HG03521 (cell line): ENCODE measurements at regions not wholly inside any gene's neighbourhood (a gene's known extent, or its start where the extent isn't known, plus 50 kb on each side); places are given as distances from the start of the nearest gene placed in this dataset.
"Not testable (repeated sequence)": the region's sequence is repeated elsewhere in the genome, so short reads cannot be mapped to it uniquely, and the experiment has no call there.

Experiments used
- ATAC-seq: cut with Tn5 transposase; IDR thresholded peaks from one replicate; pipeline ENCODE4 v1.9.1; 2021; ENCODE audit warnings: mild to moderate bottlenecking, moderate library complexity; ENCODE audit not compliant: unreplicated experiment

DNA sequence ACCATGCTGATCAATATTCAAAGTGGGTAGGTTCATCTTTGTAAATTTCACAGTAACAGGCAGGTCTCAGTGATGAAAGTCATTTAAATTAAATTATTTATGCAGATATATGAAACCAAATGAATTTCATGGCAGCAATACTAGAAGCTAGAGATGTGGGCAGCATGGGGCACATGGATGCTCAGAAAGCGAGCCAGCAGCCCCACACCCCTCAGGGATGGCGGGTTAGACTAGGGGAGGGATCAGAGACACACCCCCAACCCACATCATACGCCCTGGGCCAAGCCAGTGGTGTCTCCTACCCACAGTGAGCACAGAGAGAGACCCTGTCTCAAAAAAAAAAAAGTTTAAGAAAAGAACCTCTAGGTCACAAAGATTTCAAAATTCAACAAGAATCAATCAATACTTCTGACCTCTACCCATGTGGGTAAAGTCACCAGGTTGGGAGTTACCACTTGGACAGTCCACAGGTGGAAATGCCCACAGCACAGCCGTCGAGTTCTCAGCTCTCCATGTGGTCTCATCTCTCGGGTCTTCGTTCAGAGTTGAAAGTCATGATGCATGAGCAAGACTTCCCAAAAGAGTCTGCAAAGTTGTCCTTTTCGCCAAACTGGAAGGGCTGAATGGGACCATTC is 79.3 kb upstream of the PPP2R2D start:
- ATAC-seq, result no peak

DNA sequence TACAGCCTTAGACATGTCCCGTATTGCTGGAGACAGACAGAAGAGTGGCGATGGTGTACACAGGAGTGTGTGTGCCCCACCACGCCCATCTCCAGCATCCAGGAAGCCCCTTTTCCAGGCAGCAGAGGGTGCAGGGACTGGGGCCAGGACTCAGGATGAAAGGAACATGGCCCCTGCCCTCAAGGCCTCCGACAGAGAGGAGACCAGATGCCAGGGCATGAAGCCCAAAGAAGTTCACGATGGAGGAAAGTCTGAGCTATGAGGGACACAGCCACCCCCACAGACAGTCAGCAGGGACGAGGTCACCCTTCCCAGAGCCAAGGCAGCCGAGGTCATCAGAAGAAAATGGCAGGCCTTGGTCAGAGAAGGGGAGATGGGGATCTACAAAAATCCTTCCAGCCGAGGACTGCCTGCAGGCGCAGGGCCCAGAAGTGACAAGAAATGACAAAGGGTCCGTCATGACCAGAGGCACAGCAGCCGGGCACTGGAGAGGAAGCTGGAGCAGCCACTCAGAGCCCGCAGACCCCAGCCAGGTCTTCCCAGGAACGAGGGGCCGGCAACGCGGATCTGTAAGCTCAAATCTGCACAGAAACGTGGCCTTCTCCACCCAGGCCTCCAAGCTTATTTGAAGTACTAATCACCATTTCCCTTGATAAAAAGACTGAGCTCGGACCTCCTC is 78.7 kb upstream of the PPP2R2D start:
- no peak for ATAC-seq

DNA sequence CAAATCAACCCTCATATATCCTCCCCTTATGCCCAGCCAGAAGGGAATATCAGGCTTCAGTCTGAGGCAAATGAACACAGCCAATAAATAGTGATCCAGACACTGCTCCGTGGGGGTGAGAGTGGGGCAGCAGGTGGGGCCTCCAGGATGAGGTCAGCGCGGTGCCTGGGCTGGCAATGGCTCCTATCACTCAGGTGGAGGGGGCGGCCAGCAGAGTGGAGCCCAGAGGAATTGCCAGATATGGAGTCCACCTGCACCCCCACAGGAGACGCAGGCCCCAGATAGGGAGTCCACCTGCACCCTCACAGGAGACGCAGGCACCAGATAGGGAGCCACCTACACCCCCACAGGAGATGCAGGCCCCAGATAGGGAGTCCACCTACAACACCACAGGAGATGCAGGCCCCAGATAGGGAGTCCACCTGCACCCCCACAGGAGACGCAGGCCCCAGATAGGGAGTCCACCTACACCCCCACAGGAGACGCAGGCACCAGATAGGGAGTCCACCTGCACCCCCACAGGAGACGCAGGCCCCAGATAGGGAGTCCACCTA is 78.0 kb upstream of the PPP2R2D start:
- no peak for ATAC-seq

DNA sequence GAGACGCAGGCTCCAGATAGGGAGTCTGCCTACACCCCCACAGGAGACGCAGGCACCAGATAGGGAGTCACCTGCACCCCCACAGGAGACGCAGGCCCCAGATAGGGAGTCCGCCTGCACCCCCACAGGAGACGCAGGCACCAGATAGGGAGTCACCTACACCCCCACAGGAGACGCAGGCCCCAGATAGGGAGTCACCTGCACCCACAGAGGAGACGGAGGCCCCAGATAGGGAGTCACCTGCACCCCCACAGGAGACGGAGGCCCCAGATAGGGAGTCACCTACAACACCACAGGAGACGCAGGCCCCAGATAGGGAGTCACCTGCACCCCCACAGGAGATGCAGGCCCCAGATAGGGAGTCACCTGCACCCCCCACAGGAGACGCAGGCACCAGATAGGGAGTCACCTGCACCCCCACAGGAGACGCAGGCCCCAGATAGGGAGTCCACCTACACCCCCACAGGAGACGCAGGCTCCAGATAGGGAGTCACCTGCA is 77.2 kb upstream of the PPP2R2D start:
- not testable (repeated sequence) for ATAC-seq

DNA sequence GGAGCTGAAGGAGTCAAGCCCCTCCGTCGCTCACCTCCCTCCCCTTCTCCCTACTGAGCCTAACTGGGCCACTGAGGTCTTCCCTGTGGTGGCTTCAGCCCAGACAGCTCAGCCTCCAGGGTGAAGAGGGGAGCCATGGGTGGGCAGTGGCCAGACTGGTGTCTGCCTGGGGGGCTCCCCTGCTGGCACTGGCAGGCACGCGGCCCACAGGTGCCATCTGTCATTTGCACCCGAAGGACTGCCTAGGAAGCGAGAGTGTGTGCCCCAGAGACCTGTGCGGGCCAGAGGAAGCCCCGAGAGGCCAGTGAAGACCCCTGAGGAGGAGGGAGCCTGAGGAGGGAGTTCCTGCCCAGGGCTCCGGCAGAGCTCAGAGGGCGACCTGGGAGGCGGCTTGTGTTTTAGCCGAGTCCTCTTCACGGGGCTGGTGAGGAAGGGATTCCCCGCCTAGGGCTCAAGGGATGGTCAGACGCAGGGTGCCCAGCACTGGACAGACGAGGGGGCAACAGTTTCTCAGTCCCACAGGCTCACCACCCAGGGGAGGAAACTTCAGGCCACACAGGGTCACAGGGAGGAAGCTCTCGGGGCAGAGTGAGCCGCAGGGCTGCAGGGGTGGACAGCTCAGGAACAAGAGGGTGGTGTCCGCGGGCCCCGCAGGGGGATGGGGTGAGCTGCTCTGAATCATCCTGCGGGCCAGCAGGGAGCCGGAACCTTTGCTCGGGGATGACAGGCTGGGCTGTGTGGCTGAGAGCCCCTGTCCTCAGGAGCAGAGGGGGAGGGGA is 76.2 kb upstream of the PPP2R2D start:
- no peak for ATAC-seq

DNA sequence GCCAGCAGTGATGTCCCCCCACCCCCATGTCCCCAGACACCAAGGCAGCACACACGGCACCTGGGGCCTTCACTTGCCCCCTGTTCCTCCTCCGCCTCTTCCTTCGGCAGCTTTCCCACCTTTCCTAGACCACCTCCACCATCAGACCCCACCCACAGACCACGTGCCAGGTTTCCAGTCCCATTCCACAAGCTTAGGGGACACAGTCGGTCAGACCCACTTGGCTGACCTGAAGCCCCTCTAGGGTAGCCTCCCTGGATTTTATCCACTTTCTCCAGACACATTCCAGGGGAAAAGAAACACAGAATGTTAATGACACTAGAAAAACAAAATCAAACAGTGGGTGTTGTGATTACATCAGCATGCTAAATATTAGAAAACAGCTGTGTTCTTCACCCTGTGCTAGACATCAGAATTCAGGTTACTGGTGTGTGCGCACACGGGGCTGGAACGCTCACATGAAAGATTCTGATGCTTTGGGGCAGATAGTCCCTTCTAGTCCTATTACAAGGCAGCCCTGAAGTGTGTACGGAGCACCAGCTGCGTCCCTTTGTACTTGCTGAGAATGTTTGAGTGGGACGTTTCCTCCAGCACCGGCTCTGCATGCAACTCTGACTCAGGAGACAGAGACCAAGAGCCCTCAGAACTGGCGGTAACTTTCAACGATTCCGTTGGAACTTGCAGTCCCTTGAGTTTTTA is 75.5 kb upstream of the PPP2R2D start:
- no peak for ATAC-seq

DNA sequence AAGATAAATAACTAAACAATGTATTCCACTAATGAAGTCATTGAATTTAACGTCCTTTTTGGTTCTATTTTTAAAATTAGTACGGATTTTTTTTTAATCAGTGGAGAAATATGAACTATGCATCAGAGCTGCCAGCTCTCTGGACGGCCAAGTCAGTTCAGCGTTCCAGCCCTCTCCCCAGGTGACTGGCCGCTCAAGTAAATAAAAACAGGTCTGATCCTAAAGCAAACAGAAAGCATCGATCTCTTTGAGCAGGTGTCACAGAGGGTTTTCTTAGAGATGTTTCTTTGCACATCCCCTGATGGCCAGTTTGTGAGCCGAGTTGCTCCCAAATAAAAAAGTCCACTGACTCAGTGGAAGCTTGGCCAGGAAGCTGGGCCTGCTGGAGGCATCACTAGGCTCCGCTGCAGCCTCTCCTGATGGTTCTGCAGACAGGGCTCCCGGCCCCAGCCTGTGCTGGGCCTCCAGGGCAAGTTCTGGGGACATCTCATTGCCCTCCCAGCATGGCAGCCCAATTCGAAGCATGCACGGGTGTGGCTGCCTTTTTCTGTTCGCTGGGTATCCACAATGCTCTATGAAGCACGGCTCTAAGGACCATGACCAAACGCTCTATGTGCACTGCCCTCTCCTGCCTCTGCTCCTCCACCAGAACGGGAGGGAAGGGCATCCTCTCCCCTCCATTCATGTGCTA is 74.7 kb upstream of the PPP2R2D start:
- ATAC-seq, result no peak

DNA sequence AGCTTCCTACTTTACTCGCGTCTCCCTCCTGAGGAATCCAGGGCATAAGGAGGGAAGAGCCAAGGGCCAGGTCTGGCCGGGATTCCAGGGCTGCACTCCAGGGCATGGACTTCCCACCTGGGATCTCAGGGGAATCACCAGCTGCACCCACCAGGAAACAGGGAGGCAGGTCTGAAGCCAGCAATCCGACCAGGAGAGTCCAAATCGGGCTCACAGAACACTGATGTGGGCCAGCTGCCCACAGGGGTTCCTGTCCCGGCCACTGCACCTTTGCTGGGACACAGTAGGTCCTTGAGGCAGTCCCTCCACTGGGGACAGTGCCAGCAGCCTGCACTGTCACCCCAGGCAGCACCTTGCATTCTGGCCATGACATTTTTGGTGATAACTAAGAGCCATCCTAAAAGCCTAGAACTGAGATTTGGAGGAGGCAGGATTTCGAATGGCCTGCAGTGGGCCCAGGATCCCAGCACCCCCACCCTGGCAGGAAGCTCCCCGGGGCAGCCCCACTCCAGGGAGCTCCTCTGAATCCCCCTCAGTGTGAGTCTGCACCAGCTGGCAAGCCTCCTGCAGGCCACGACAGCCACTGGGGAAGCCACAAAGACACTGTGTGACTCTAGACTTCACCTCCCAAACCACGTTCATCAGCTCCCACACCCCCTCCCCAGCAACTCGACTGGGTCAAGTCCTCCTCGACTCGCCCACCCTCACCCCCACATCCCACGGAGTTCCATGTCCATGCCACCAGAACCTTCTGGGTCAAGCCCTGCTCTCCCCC is 71.5 kb upstream of the PPP2R2D start:
- ATAC-seq, result no peak

DNA sequence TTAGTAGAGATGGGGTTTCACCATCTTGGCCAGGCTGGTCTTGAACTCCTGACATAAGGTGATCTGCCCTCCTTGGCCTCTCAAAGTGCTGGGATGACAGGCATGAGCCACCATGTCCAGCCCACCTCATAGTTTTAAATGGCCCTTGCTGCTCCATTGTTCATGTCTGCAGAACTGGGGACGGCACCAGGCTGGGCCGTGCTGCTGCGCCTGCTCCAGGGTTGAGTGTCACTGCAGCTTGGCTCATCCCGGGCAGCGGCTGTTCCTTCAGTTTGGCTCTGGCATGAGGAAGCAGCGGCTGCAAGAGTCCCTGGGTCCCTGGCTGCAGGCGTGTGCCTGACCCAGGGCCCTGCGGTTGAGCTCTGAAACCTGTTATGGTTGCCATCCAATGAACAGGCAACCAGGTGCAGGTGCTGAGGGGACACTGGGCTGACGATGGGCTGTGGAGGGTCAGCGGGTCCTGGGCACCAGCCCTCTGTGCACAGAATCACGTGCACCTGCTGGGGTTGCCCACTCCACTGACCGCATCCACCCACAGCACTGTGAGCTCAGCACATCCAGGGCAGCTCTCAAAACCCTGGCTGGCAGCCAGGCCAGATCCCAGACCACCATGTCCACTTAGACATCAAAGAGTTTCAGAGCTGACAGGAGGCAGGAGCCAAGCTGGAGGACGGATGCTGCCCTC is 70.2 kb upstream of the PPP2R2D start:
- no peak for ATAC-seq

DNA sequence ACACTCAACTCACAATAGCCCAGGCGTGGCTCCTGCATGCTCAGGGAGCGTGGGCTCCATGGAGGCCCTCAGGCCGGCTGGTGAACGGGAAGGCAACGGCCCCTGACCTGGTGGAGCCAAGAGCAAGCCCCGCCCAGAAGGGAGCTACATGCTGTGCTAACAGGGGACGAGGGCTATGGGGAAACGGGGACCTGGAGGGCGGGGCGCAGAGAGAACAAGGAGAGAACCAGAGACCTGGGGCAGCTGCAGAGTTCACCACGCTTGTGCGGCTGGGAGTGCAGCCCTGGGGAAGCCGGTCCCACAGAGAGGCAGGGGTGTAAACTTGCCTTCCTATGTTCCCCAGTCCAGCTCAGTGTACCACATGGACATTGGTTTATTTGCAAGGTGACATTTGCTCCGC is 69.2 kb upstream of the PPP2R2D start:
- no peak for ATAC-seq

DNA sequence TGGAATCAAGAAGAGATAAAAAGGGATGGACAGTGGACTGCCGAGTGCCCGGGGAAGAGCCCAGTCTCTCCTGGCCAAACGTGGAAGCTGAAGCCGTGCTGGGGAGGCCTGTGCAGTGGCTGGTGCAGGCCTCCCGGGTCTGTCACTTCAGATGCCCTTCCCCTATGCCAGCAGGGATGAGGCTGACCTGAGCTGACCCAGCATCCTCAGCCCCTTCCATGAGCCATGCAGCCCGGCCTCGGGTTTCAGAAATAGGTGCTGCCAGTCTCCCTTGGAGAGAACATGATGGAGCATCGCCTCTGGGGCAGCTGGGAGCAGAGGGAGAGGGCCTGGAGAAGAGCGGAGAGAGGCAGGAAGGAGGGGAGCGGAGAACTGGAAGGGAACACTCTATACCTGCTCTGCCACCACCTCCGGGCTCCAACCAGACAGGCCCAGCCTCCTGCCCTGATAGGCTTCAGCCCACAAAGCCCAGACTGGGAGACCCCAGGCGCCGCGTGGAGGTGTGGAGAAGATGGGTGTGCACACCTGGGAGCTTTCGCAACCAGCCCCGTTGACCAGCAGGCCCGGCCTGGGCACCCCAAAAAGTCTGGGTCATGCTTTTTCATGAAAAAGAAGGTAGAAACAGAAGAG is 68.6 kb upstream of the PPP2R2D start:
- ATAC-seq, result no peak

DNA sequence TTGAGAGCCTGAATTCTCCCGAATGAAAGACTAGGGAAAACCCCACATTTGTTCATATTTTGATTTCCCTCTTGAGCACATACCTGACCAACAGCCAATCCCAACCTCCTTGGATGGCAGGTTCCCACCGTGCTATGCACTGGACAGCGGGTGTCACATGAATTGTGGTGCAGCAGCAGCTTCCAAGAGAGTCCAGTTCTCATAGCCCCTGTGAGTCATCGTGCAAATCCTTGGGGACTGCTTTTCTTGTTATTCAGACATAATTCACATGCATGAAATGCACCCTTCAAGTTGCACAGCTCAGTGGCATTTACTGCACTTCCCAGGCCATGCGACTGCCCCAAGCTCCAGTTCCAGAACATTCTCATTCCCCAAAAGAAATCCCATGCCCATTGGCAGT is 67.8 kb upstream of the PPP2R2D start:
- ATAC-seq, result no peak

DNA sequence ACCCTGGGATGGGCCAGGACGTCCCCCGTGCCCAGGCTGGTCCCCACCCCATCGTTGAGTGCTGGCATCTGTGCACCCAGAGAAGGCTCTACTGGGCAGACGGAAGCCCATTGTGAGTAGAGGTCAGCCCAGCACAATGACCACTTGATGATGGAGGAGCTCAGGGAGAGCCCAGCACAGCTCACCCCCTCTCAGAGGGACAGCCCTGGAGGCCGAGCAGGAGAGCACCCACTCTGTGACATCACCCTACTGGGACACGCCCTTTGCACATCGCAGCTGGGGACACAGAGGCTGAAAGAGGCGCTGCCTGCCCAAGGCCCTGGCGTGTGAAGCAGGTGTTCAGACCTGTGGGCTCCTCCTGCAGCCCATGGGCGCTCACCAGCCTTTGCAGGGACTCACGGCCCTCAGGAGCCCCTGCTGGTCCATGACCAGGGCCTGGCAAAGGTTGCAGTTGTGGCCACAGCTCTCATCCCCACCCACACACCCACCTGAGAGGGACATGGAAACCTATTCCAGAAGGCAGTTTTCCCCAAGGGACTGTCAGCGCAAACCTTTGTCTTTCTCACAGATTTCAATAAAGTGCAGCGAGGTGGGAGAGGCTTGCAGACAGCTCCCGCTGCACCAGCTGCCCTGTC is 67.2 kb upstream of the PPP2R2D start:
- no peak for ATAC-seq

DNA sequence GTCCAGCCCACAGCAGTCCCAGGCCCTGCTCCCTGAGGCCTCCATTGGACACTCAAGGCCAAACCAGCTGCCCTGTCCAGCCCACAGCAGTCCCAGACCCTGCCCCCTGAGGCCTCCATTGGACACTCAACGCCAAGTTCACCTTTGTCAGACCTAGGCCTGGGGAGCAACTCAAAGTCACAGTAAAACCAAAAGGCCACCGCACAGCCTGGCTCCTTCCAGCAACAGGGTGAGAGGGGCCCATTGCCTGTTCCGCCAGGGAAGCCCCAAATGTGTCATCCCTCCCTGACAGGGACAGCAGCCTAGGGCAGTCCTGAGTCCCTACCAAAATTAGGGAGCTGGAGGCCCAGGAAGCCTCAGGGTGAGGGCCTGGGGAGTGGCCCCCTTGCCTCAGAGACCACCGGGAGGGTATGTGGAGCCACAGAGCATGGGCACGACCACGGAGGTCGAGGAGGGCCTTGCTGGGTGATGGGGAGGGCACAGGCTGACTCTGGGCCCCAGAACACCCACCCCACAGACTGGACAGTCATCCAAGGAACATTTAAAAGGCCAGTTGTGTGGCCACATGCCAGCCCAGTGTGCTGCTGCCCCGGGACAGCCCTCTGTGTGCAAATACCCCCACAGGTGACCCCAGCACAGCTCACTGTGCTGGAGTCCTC is 66.5 kb upstream of the PPP2R2D start:
- ATAC-seq, result no peak

DNA sequence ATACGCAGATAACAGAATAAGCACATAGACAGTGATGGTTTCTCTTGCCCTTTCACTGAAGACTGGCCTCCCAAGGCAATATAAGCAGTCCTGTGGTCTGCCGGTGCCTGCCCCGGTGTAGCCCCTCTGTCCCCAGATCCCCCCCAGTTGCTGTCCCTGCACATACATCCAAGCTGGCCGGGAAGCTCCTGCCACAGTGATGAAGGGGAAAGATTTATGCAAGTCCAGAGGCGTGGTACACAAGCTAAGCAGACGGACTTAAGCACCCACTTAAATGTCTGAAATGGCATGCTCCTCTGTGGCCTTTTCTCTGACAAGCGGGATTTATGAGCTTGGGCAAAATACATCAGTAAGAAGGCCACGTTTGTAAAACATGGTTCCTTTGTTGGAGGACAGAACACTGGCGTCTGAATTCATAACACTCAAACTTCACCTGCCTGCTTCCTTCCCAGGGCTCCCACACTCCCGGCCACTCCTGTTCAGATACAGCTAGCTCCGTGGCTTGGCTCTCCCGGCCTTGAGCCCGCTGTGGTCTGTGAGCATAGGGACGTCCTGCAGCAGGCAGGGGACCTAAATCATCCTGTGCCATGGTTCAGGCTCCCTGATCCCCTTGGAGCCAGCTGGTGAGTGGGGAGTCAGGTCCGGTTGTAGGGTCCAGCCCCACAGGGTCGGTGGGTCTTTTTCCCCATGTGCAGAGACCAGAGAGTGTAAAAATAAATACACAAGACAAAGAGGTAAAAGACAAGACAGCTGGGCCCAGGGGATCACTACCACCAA is 61.7 kb upstream of the PPP2R2D start:
- no peak for ATAC-seq

DNA sequence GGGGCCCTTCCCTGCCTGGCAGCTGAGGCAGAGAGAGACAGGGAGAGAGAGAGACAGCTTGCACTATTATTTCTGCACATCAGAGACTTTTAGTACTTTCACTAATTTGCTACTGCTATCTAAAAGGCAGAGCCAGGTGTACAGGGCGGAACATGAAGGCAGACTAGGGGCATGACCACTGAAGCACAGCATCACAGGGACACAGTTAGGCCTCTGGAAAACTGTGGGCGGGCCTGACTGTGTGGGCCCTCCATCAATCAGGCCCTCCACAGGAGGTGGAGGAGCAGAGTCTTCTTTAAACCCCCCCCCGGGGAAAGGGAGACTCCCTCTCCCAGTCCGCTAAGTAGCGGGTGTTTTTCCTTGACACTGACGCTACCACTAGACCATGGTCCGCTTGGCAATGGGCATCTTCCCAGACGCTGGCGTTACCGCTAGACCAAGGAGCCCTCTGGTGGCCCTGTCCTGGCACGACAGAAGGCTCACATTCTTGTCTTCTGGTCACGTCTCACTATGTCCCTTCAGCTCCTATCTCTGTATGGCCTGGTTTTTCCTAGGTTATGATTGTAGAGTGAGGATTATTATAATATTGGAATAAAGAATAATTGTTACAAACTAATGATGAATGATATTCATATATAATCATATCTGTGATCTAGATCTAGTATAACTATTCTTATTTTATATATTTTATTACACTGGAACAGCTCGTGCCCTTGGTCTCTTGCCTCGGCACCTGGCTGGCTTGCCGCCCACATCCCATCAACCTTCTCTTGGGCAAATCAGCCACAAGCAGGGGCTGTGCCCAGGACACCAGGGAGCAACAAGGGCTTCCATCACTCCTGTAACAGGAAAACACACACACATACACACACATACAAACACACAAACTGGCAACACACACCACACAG is 60.7 kb upstream of the PPP2R2D start:
- not testable (repeated sequence) for ATAC-seq
